HepG2 (cell line): ENCODE measurements at regions not wholly inside any gene's neighbourhood (a gene's known extent, or its start where the extent isn't known, plus 50 kb on each side); places are given as distances from the start of the nearest gene placed in this dataset.

Experiments used
- ATAC-seq: fragments of 200-7000 bp; cut with Tn5 transposase; 3 replicates; pipeline ENCODE4 v1.9.1; 2020; ENCODE audit warnings: mild to moderate bottlenecking, moderate library complexity
- BruUV-seq: library from RNA; stranded (reverse); fragments of 400-500 nt; replicated peaks from 2 replicates; lab custom pipeline; 2021; lab: Mats Ljungman, UMichigan
- CTCF ChIA-PET: fragments of 300-600 bp; formaldehyde crosslinking; extraction: SDS; loops from one replicate; lab custom pipeline; 2021; ENCODE audit warnings: low total read pairs, inconsistent platforms, low intra/inter-chr PET ratio; lab: Yijun Ruan, JAX
- POLR2A ChIA-PET: fragments of 350-600 bp; sonication (Branson Sonifier 250); formaldehyde crosslinking; loops from one replicate; lab custom pipeline; 2020; ENCODE audit warnings: antibody characterized with exemption, inconsistent platforms; lab: Yijun Ruan, JAX
- DNase-seq: peaks from one replicate; pipeline ENCODE4 v3.0.0-alpha.2; 2015; ENCODE audit warnings: low spot score
- FAIRE-seq: peaks from 3 replicates; lab custom pipeline; 2011; peaks lifted over from hg19 to GRCh38; lab: Jason Lieb, UNC
- H2AFZ ChIP-seq: one replicate; pipeline ENCODE4 v1.6.1; 2011; ENCODE audit warnings: low read length, inconsistent platforms
- H3K27ac ChIP-seq: fragments of 300-600 bp; 3 replicates; pipeline ENCODE4 v1.8.0; 2011; ENCODE audit warnings: mixed run types, mild to moderate bottlenecking, mixed read lengths, low read length, inconsistent platforms; ENCODE audit not compliant: insufficient read depth; ENCODE audit errors: extremely low read length
- H3K27me3 ChIP-seq, 2 experiments: fragments of 200-600 bp in 1 of 2; 2 replicates in 1 of 2; 3 replicates in 1 of 2; pipeline versions ENCODE4 v1.6.0 to v1.8.0; 2011; ENCODE audit warnings: low read length in 2 of 2, mild to moderate bottlenecking in 2 of 2, moderate library complexity in 2 of 2, inconsistent platforms in 1 of 2; ENCODE audit not compliant: insufficient read depth in 2 of 2, control insufficient read depth in 1 of 2
- H3K36me3 ChIP-seq, 2 experiments: fragments of 200-600 bp in 1 of 2; replicated peaks in 1 of 2; 2 replicates in 1 of 2; 3 replicates in 1 of 2; pipeline versions ENCODE4 v1.5.1 to v1.8.0; 2011; ENCODE audit warnings: low read length in 2 of 2, inconsistent platforms in 1 of 2; ENCODE audit not compliant: insufficient read depth in 2 of 2, control insufficient read depth in 1 of 2
- H3K4me1 ChIP-seq: 2 replicates; pipeline ENCODE4 v1.5.1; 2012; ENCODE audit warnings: low read length, inconsistent platforms; ENCODE audit not compliant: insufficient read depth
- H3K4me2 ChIP-seq: 2 replicates; pipeline ENCODE4 v1.6.0; 2011; ENCODE audit warnings: low read depth, low read length, inconsistent platforms
- H3K4me3 ChIP-seq, 3 experiments: fragments of 200-600 bp in 1 of 3; sonication (generic), shearing (Covaris generic) in 1 of 3; replicated peaks in 1 of 3; 2 replicates each; pipeline ENCODE4 v1.5.1; 2011 to 2016; ENCODE audit warnings: low read length in 3 of 3, inconsistent platforms in 2 of 3, low read depth in 2 of 3, mild to moderate bottlenecking in 2 of 3, control low read depth in 1 of 3, mixed read lengths in 1 of 3; ENCODE audit not compliant: insufficient read depth in 1 of 3
- H3K79me2 ChIP-seq: one replicate; pipeline ENCODE4 v1.6.1; 2011; ENCODE audit warnings: low read length, inconsistent platforms; ENCODE audit not compliant: insufficient read depth
- H3K9ac ChIP-seq: 2 replicates; pipeline ENCODE4 v1.6.0; 2011; ENCODE audit warnings: mild to moderate bottlenecking, low read depth, low read length, inconsistent platforms; ENCODE audit not compliant: insufficient read depth
- H3K9me3 ChIP-seq: 2 replicates; pipeline ENCODE4 v1.5.1; 2012; ENCODE audit warnings: mild to moderate bottlenecking, low read length
- H4K20me1 ChIP-seq: 2 replicates; pipeline ENCODE4 v1.6.0; 2011; ENCODE audit warnings: inconsistent platforms, mild to moderate bottlenecking, low read length, moderate library complexity; ENCODE audit not compliant: insufficient read depth
- ATF7 ChIP-seq, 2 experiments: fragments of 450-650 bp in 1 of 2; sonication (generic) in 1 of 2; formaldehyde crosslinking in 1 of 2; IDR thresholded peaks; 2 replicates each; pipeline versions ENCODE4 v1.4.0 to v1.6.1; 2016 to 2020; ENCODE audit warnings: antibody characterized with exemption in 1 of 2, mild to moderate bottlenecking in 1 of 2, missing genetic modification reagents in 1 of 2
- FOXA3 ChIP-seq: IDR thresholded peaks from 2 replicates; pipeline ENCODE4 v1.6.1; 2016; ENCODE audit warnings: missing genetic modification reagents, missing compliant biosample characterization
- FOXM1 ChIP-seq: sonication (generic); formaldehyde crosslinking; IDR thresholded peaks from 2 replicates; pipeline ENCODE4 v1.5.0; 2020; ENCODE audit warnings: missing genetic modification reagents
- JARID2 ChIP-seq: sonication (generic); formaldehyde crosslinking; IDR thresholded peaks from 2 replicates; pipeline ENCODE4 v1.8.1; 2023; ENCODE audit warnings: missing genetic modification reagents, inconsistent platforms; ENCODE audit not compliant: insufficient replicate concordance
- SIX4 ChIP-seq: sonication (generic); formaldehyde crosslinking; IDR thresholded peaks from 2 replicates; pipeline ENCODE4 v1.4.0; 2020; ENCODE audit warnings: missing genetic modification reagents
- SMARCE1 ChIP-seq: fragments of 450-650 bp; IDR thresholded peaks from 2 replicates; pipeline ENCODE4 v1.6.1; 2017; ENCODE audit warnings: borderline replicate concordance
- ZMAT3 ChIP-seq: sonication (generic); formaldehyde crosslinking; conservative IDR thresholded peaks from 2 replicates; pipeline ENCODE4 v1.7.0; 2021; ENCODE audit warnings: missing genetic modification reagents
- WGBS: methylation state at CpG from one replicate; pipeline ENCODE4 v1.1.6; 2017; ENCODE audit warnings: low lambda C conversion rate; 5-methylcytosine and 5-hydroxymethylcytosine counted together
- in situ Hi-C: cut with HindIII; loops from 2 replicates; pipeline ENCODE4 v1.10.0; 2017; ENCODE audit warnings: low pct_unique_long_range_greater_than_20kb; ENCODE audit not compliant: extremely low pct_ligation_motif_present
- intact Hi-C: fragments of 100-400 bp; cut with micrococcal nuclease; formaldehyde crosslinking; loops from one replicate; pipeline ENCODE4 v1.10.0; 2022; ENCODE audit not compliant: unreplicated experiment
- TF ChIP-seq, protein P1 (sequence below): IDR thresholded peaks from 2 replicates; pipeline ENCODE4 v1.6.1; 2016
- TF ChIP-seq, protein P2 (sequence below): IDR thresholded peaks from 2 replicates; pipeline ENCODE4 v1.6.1; 2018; ENCODE audit warnings: missing genetic modification reagents, mild to moderate bottlenecking, missing compliant biosample characterization
- TF ChIP-seq, protein P3 (sequence below): sonication (generic); formaldehyde crosslinking; IDR thresholded peaks from 2 replicates; pipeline ENCODE4 v1.4.0; 2020; ENCODE audit warnings: missing genetic modification reagents
- TF ChIP-seq, protein P4 (sequence below): sonication (generic); formaldehyde crosslinking; IDR thresholded peaks from 2 replicates; pipeline ENCODE4 v1.9.0; 2021; ENCODE audit warnings: mild to moderate bottlenecking, missing genetic modification reagents

DNA sequence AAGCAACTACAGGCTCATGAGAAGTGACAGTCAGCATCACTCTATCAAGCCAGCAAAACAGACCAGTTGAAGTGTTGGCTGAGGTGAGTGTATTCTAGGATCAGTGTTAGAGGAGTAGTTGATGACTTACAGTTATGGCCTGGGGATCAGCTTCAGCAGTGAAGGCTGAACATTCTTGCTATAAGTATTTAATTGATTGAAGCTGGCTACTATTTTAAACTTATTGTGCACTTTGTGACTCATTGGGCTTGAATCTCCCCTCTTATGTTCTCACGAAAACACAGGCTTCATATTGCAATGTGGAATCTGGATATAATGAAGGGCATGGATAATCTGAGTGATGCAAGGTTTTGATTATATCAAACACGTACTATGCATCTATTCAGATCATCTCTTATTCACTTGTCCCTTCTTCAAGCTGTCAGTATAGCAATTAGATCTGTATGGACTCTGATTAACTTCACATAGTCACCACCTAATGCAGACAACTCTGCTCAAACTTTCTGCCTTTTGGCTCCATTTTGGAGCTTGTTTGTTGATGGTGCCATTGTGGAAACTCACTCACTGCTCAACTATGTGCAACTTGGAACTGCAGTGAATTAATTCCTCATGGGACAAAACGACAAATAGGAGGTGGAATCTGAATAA, 309.2 kb downstream of the SLC16A7 start:
- TF ChIP-seq FOXM1 (CRISPR knock-in tag) = no peak
- no peak for TF ChIP-seq JARID2
- TF ChIP-seq, protein P1, sequence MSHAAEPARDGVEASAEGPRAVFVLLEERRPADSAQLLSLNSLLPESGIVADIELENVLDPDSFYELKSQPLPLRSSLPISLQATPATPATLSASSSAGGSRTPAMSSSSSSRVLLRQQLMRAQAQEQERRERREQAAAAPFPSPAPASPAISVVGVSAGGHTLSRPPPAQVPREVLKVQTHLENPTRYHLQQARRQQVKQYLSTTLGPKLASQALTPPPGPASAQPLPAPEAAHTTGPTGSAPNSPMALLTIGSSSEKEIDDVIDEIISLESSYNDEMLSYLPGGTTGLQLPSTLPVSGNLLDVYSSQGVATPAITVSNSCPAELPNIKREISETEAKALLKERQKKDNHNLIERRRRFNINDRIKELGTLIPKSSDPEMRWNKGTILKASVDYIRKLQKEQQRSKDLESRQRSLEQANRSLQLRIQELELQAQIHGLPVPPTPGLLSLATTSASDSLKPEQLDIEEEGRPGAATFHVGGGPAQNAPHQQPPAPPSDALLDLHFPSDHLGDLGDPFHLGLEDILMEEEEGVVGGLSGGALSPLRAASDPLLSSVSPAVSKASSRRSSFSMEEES (CRISPR knock-in tag) = no peak
- TF ChIP-seq, protein P2, sequence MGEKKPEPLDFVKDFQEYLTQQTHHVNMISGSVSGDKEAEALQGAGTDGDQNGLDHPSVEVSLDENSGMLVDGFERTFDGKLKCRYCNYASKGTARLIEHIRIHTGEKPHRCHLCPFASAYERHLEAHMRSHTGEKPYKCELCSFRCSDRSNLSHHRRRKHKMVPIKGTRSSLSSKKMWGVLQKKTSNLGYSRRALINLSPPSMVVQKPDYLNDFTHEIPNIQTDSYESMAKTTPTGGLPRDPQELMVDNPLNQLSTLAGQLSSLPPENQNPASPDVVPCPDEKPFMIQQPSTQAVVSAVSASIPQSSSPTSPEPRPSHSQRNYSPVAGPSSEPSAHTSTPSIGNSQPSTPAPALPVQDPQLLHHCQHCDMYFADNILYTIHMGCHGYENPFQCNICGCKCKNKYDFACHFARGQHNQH (CRISPR knock-in tag) = no peak
- no peak for TF ChIP-seq ATF7 (IDR thresholded peaks at IDR 0.05)
- TF ChIP-seq ATF7 (CRISPR knock-in tag; IDR thresholded peaks at IDR 0.05) = no peak
- no peak for TF ChIP-seq ZMAT3 (CRISPR knock-in tag)
- TF ChIP-seq, protein P3, sequence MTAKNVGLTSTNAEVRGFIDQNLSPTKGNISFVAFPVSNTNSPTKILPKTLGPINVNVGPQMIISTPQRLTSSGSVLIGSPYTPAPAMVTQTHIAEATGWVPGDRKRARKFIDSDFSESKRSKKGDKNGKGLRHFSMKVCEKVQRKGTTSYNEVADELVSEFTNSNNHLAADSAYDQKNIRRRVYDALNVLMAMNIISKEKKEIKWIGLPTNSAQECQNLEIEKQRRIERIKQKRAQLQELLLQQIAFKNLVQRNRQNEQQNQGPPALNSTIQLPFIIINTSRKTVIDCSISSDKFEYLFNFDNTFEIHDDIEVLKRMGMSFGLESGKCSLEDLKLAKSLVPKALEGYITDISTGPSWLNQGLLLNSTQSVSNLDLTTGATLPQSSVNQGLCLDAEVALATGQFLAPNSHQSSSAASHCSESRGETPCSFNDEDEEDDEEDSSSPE = no peak
- TF ChIP-seq, protein P4, sequence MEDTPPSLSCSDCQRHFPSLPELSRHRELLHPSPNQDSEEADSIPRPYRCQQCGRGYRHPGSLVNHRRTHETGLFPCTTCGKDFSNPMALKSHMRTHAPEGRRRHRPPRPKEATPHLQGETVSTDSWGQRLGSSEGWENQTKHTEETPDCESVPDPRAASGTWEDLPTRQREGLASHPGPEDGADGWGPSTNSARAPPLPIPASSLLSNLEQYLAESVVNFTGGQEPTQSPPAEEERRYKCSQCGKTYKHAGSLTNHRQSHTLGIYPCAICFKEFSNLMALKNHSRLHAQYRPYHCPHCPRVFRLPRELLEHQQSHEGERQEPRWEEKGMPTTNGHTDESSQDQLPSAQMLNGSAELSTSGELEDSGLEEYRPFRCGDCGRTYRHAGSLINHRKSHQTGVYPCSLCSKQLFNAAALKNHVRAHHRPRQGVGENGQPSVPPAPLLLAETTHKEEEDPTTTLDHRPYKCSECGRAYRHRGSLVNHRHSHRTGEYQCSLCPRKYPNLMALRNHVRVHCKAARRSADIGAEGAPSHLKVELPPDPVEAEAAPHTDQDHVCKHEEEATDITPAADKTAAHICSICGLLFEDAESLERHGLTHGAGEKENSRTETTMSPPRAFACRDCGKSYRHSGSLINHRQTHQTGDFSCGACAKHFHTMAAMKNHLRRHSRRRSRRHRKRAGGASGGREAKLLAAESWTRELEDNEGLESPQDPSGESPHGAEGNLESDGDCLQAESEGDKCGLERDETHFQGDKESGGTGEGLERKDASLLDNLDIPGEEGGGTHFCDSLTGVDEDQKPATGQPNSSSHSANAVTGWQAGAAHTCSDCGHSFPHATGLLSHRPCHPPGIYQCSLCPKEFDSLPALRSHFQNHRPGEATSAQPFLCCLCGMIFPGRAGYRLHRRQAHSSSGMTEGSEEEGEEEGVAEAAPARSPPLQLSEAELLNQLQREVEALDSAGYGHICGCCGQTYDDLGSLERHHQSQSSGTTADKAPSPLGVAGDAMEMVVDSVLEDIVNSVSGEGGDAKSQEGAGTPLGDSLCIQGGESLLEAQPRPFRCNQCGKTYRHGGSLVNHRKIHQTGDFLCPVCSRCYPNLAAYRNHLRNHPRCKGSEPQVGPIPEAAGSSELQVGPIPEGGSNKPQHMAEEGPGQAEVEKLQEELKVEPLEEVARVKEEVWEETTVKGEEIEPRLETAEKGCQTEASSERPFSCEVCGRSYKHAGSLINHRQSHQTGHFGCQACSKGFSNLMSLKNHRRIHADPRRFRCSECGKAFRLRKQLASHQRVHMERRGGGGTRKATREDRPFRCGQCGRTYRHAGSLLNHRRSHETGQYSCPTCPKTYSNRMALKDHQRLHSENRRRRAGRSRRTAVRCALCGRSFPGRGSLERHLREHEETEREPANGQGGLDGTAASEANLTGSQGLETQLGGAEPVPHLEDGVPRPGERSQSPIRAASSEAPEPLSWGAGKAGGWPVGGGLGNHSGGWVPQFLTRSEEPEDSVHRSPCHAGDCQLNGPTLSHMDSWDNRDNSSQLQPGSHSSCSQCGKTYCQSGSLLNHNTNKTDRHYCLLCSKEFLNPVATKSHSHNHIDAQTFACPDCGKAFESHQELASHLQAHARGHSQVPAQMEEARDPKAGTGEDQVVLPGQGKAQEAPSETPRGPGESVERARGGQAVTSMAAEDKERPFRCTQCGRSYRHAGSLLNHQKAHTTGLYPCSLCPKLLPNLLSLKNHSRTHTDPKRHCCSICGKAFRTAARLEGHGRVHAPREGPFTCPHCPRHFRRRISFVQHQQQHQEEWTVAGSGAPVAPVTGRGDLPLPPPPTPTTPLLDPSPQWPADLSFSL (CRISPR knock-in tag) = no peak
- no peak for TF ChIP-seq SIX4 (CRISPR knock-in tag)
- TF ChIP-seq FOXA3 (CRISPR knock-in tag) = no peak
- no peak for TF ChIP-seq SMARCE1
- ATAC-seq (no peak), DNase-seq (no peak), FAIRE-seq (no peak)
- WGBS = 2% methylated on average over 3 of the region's 3 CpGs
- in situ Hi-C loops = no loop called here
- intact Hi-C loops = no loop called here
- POLR2A ChIA-PET = no interaction called here
- CTCF ChIA-PET = no interaction called here
- Histone ChIP-seq H3K4me3 (no peak overlapping the region), H3K27ac (no peak overlapping the region), H3K4me1 (no peaks in the 10 kb centered on the region), H3K9ac (no peak overlapping the region), H3K36me3 (no peaks in the 10 kb centered on the region), H3K27me3 (no peaks in the 10 kb centered on the region), H4K20me1 (no peaks in the 10 kb centered on the region), H3K79me2 (no peaks in the 10 kb centered on the region), H2AFZ (no peak overlapping the region), H3K4me2 (no peak overlapping the region), H3K9me3 (peaks cover 54% of the 10 kb centered on the region)
- BruUV-seq = no TSS peak
